ENCODE measurements at regions not wholly inside any gene's neighbourhood (a gene's known extent, or its start where the extent isn't known, plus 50 kb on each side); places are given as distances from the start of the nearest gene placed in this dataset.
A peak's percentile ranks its signal among the peaks of the same experiment; 100 is the strongest.

- RAD21 ChIA-PET (ENCODE audit: unreplicated experiment), result no interaction called here
- no peaks in the 10 kb centered on the region for H3K36me3 ChIP-seq (ENCODE audit: control insufficient read depth in 2 of 2, insufficient read depth in 2 of 2, low read length in 1 of 2)
- no peak overlapping the region for H3K4me3 ChIP-seq
- intact Hi-C loops (cut with micrococcal nuclease; ENCODE audit: unreplicated experiment) (no loop called here), in situ Hi-C loops (cut with MboI) (no loop called here)
- no TSS peak for BruUV-seq (replicated peaks)
- SMC1A ChIA-PET (ENCODE audit: uncharacterized antibody, unreplicated experiment), result interaction anchor here (1.2 kb wide), 1 partner anchor 21 kb away, joined by 3 read pairs; no protein-coding TSS in a partner anchor
- no peak overlapping the region for H2AFZ ChIP-seq (ENCODE audit: control insufficient read depth, low read depth, low read length)
- no peak overlapping the region for H3K4me2 ChIP-seq (ENCODE audit: control insufficient read depth, insufficient read depth)
- H3K27ac ChIP-seq (ENCODE audit: control insufficient read depth, insufficient read depth), result no peak overlapping the region
- no peaks in the 10 kb centered on the region for H3K9me3 ChIP-seq (replicated peaks; ENCODE audit: control insufficient read depth, insufficient read depth, low read length)
- no peaks in the 10 kb centered on the region for H3K4me1 ChIP-seq (ENCODE audit: control insufficient read depth, insufficient read depth, low read length)
- DNase-seq (ENCODE audit: low read depth, low spot score) (no peak), FAIRE-seq (peak; percentile 27), ATAC-seq (no peak)
- no peak overlapping the region for H3K9ac ChIP-seq (ENCODE audit: control insufficient read depth, insufficient read depth, low read length)
- POLR2A ChIA-PET, result no interaction called here
- WGBS (ENCODE audit: insufficient coverage, insufficient replicate concordance, low lambda C conversion rate, missing lambda C conversion rate), result 0% methylated on average over 2 of the region's 2 CpGs
- no peaks in the 10 kb centered on the region for H3K79me2 ChIP-seq (ENCODE audit: control insufficient read depth, insufficient read depth, low read length)
- TF ChIP-seq STAT3 (IDR thresholded peaks at IDR 0.05; ENCODE audit: low read depth, low read length), result no peak
- no peak for TF ChIP-seq CBX3 (IDR thresholded peaks at IDR 0.05; ENCODE audit: borderline replicate concordance, low read depth)
- TF ChIP-seq ZNF384 (IDR thresholded peaks at IDR 0.05; ENCODE audit: borderline replicate concordance, low read depth, low read length), result no peak
- no peak for TF ChIP-seq NFYB (IDR thresholded peaks at IDR 0.05; ENCODE audit: insufficient read depth, low read depth, low read length)
- TF ChIP-seq EED (IDR thresholded peaks at IDR 0.05; ENCODE audit: low read depth), result no peak
- no peak for TF ChIP-seq IRF4 (IDR thresholded peaks at IDR 0.05; ENCODE audit: low read depth, low read length)
- no peak for TF ChIP-seq TCF12 (IDR thresholded peaks at IDR 0.05; ENCODE audit: low read depth, low read length)
- TF ChIP-seq NR2C1 (IDR thresholded peaks at IDR 0.05), result no peak
- TF ChIP-seq CEBPB (IDR thresholded peaks at IDR 0.05; ENCODE audit: borderline replicate concordance in 1 of 2, low read depth in 2 of 2, low read length in 2 of 2), result no peak
- no peak for TF ChIP-seq POU2F2 (IDR thresholded peaks at IDR 0.05; ENCODE audit: borderline replicate concordance, low read depth, low read length)
- TF ChIP-seq ZBED1 (IDR thresholded peaks at IDR 0.05; ENCODE audit: borderline replicate concordance), result no peak
- TF ChIP-seq BACH1 (IDR thresholded peaks at IDR 0.05; ENCODE audit: borderline replicate concordance), result no peak
- TF ChIP-seq RAD21 (IDR thresholded peaks at IDR 0.05; ENCODE audit: insufficient read depth, low read depth, low read length), result no peak
- TF ChIP-seq CEBPZ (IDR thresholded peaks at IDR 0.05; ENCODE audit: low read depth, low read length), result no peak
- no peak for TF ChIP-seq FOXK2 (IDR thresholded peaks at IDR 0.05)
- TF ChIP-seq SP1 (IDR thresholded peaks at IDR 0.05; ENCODE audit: low read depth, low read length), result no peak
- TF ChIP-seq CUX1 (IDR thresholded peaks at IDR 0.05; ENCODE audit: insufficient replicate concordance, low read depth, low read length), result no peak
- TF ChIP-seq ELK1 (IDR thresholded peaks at IDR 0.05; ENCODE audit: low read depth, low read length), result no peak
- CTCF ChIA-PET, result no interaction called here
- H3K27me3 ChIP-seq (replicated peaks in 1 of 2; ENCODE audit: control insufficient read depth in 2 of 2, insufficient read depth in 2 of 2, low read length in 1 of 2), result no peaks in the 10 kb centered on the region
- H4K20me1 ChIP-seq (ENCODE audit: control insufficient read depth, insufficient read depth), result no peaks in the 10 kb centered on the region
Observed at GRCh38 chr12:23423796-23424195, 525.7 kb downstream of the SOX5 start.
